Endodermal cell (in vitro differentiated cells): ENCODE measurements at regions not wholly inside any gene's neighbourhood (a gene's known extent, or its start where the extent isn't known, plus 50 kb on each side); places are given as distances from the start of the nearest gene placed in this dataset.

ENCODE experiments used
- DNase-seq: peaks from one replicate; pipeline ENCODE4 v3.0.0-alpha.2; 2017
- H3K27ac ChIP-seq: 2 replicates; pipeline ENCODE4 v1.5.1; 2013; ENCODE audit warnings: mild to moderate bottlenecking, low read depth, low read length, moderate library complexity
- H3K27me3 ChIP-seq: 2 replicates; pipeline ENCODE4 v1.6.1; 2013; ENCODE audit warnings: mild to moderate bottlenecking, low read length, moderate library complexity; ENCODE audit not compliant: insufficient read depth, control insufficient read depth, poor library complexity, severe bottlenecking
- H3K36me3 ChIP-seq: 2 replicates; pipeline ENCODE4 v1.7.0; 2013; ENCODE audit warnings: mild to moderate bottlenecking, low read length, moderate library complexity; ENCODE audit not compliant: control insufficient read depth, insufficient read depth
- H3K4me1 ChIP-seq: one replicate; pipeline ENCODE4 v1.7.0; 2013; ENCODE audit warnings: low read length; ENCODE audit not compliant: control insufficient read depth, insufficient read depth
- H3K4me3 ChIP-seq: 2 replicates; pipeline ENCODE4 v1.5.1; 2013; ENCODE audit warnings: mild to moderate bottlenecking, low read length, moderate library complexity
- H3K9ac ChIP-seq: 2 replicates; pipeline ENCODE4 v1.6.1; 2013; ENCODE audit warnings: mild to moderate bottlenecking, low read length, moderate library complexity; ENCODE audit not compliant: poor library complexity, severe bottlenecking; ENCODE audit errors: extremely low read depth
- H3K9me3 ChIP-seq: 2 replicates; pipeline ENCODE4 v1.6.1; 2013; ENCODE audit warnings: mild to moderate bottlenecking, low read length, moderate library complexity; ENCODE audit not compliant: control insufficient read depth
- H3K27ac Mint-ChIP-seq: 2 replicates; pipeline ENCODE4 v1.8.0; 2020; ENCODE audit warnings: mixed read lengths
- H3K27me3 Mint-ChIP-seq: 2 replicates; pipeline ENCODE4 v1.8.0; 2021; ENCODE audit warnings: mild to moderate bottlenecking, mixed read lengths; ENCODE audit not compliant: insufficient read depth
- H3K36me3 Mint-ChIP-seq: 2 replicates; pipeline ENCODE4 v1.8.0; 2020; ENCODE audit warnings: low read depth, mixed read lengths
- H3K4me1 Mint-ChIP-seq: 2 replicates; pipeline ENCODE4 v1.8.0; 2020; ENCODE audit warnings: mixed read lengths
- H3K4me3 Mint-ChIP-seq: 2 replicates; pipeline ENCODE4 v1.8.0; 2020; ENCODE audit warnings: mild to moderate bottlenecking, moderate library complexity, mixed read lengths
- H3K9me3 Mint-ChIP-seq: 2 replicates; pipeline ENCODE4 v1.8.0; 2020; ENCODE audit warnings: mild to moderate bottlenecking, mixed read lengths
- CTCF ChIP-seq: fragments of 200-600 bp; sonication (generic); conservative IDR thresholded peaks from 2 replicates; pipeline ENCODE4 v1.5.0; 2021; ENCODE audit warnings: antibody characterized with exemption, mild to moderate bottlenecking
- WGBS, 2 experiments: methylation state at CpG; one replicate each; pipeline versions ENCODE4 v1.1.5 to v1.1.7; 2013; ENCODE audit warnings: missing lambda C conversion rate in 2 of 2, mixed read lengths in 1 of 2; ENCODE audit not compliant: insufficient coverage in 1 of 2, insufficient read length in 1 of 2; 5-methylcytosine and 5-hydroxymethylcytosine counted together

DNA sequence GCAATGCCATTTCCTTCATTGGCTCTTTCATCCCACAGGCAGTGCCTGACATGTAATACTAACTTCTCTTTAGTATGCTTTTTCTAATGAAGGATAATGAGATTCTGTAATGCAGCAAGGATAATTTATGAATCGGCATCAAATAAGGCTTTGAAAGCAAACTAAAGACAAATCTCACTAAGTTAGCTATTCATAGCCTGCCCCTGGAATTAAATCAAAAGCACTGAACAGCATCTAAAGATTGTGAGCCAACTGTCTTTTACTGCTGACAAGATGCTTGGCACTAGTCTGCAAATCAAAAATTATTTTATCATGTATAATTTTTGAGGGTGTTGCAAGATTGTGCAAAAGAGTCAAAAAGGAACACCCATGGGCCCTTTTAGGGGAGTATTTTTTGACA is 265.0 kb downstream of the CASP12 start:
- H3K27ac ChIP-seq: no peak overlapping the region
- no peak overlapping the region for H3K4me3 ChIP-seq
- no peak overlapping the region for H3K4me3 Mint-ChIP-seq
- H3K36me3 ChIP-seq: no peaks in the 10 kb centered on the region
- H3K27me3 Mint-ChIP-seq: no peaks in the 10 kb centered on the region
- no peak for DNase-seq
- H3K9ac ChIP-seq: no peak overlapping the region
- no peaks in the 10 kb centered on the region for H3K9me3 Mint-ChIP-seq
- no peaks in the 10 kb centered on the region for H3K27me3 ChIP-seq
- no peaks in the 10 kb centered on the region for H3K36me3 Mint-ChIP-seq
- H3K27ac Mint-ChIP-seq: no peak overlapping the region
- WGBS, 2 experiments: 87 to 100% methylated on average over 1 of the region's 1 CpG
- H3K9me3 ChIP-seq: no peaks in the 10 kb centered on the region
- H3K4me1 Mint-ChIP-seq: peaks cover 3% of the 10 kb centered on the region
- H3K4me1 ChIP-seq: no peaks in the 10 kb centered on the region
- TF ChIP-seq CTCF: no peak

DNA sequence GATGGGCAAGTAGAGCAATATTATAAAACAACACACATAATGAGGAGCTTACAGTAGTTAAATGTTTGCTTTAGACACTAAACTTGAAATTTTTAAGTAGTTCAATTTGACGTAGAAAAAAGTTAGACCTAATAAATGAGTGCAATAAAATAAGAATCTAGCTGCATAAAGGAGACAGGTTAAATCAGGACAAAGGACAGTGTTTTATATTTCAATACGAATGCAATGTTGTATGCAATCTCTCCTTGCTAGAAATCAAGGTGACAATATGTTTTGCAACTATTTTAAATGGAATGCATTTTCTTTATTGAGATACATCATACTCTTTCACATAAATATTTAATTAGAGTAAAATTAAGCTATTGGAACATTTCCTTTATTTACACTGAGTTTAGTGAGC is 267.9 kb downstream of the CASP12 start:
- 99 to 100% methylated on average over 1 to 2 of the region's 2 CpGs for WGBS, 2 experiments
- TF ChIP-seq CTCF: no peak
- H3K27ac Mint-ChIP-seq: no peak overlapping the region

DNA sequence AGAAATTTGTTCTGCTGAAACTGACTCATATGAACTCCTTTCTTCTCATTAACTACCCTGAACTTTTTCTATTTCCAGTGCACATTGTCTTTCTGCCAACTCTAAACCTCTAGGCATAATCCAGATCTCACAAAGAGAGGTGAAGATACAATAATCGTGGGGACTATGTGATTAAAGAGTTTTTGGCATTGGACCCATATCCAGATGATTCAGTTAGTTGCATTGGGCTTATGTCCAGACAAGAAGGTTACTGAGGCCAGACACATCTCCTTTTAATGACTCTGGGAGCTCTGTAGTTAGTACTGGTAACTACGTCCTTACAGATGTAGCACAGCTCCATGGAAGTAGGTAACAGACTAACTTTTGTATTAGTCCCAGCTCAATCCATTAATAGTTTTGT is 273.0 kb downstream of the CASP12 start:
- Mint-ChIP-seq H3K36me3 (no peaks in the 10 kb centered on the region), H3K9me3 (no peaks in the 10 kb centered on the region), H3K4me1 (no peaks in the 10 kb centered on the region), H3K27me3 (no peaks in the 10 kb centered on the region), H3K27ac (no peak overlapping the region), H3K4me3 (no peak overlapping the region)
- Histone ChIP-seq H3K4me1 (no peaks in the 10 kb centered on the region), H3K9ac (no peak overlapping the region), H3K27me3 (no peaks in the 10 kb centered on the region), H3K9me3 (no peaks in the 10 kb centered on the region), H3K27ac (no peak overlapping the region), H3K4me3 (no peak overlapping the region), H3K36me3 (no peaks in the 10 kb centered on the region)
- no peak for DNase-seq
- 86 to 100% methylated on average over 1 to 2 of the region's 2 CpGs for WGBS, 2 experiments
- no peak for TF ChIP-seq CTCF

More for the DNA sequence above, 267.9 kb downstream of the CASP12 start:
- Histone ChIP-seq H3K4me3 (no peak overlapping the region), H3K27ac (no peak overlapping the region), H3K9ac (no peak overlapping the region), H3K27me3 (no peaks in the 10 kb centered on the region), H3K4me1 (no peaks in the 10 kb centered on the region), H3K9me3 (no peaks in the 10 kb centered on the region), H3K36me3 (no peaks in the 10 kb centered on the region)
- Mint-ChIP-seq H3K9me3 (no peaks in the 10 kb centered on the region), H3K27me3 (no peaks in the 10 kb centered on the region), H3K36me3 (no peaks in the 10 kb centered on the region), H3K4me1 (no peaks in the 10 kb centered on the region), H3K4me3 (no peak overlapping the region)
- DNase-seq: no peak
